AG04450 (cell line): ENCODE measurements at regions not wholly inside any gene's neighbourhood (a gene's known extent, or its start where the extent isn't known, plus 50 kb on each side); places are given as distances from the start of the nearest gene placed in this dataset.

ENCODE experiments used
- CTCF ChIA-PET: fragments of 300-600, 350-600 bp; formaldehyde crosslinking; extraction: SDS; loops from one replicate; lab custom pipeline; 2022; ENCODE audit warnings: antibody characterized with exemption, inconsistent platforms; lab: Charles Lee
- POLR2A ChIA-PET: fragments of 350-600 bp; formaldehyde crosslinking; extraction: SDS; loops from one replicate; lab custom pipeline; 2021; ENCODE audit warnings: antibody characterized with exemption, inconsistent platforms; lab: Yijun Ruan, JAX
- DNase-seq: peaks from one replicate; pipeline ENCODE4 v3.0.0-alpha.2; 2011; ENCODE audit warnings: low read depth, low spot score
- H3K27ac ChIP-seq: one replicate; pipeline ENCODE4 v1.5.1; 2012; ENCODE audit warnings: low read depth, low read length, control low read depth
- H3K27me3 ChIP-seq: one replicate; pipeline ENCODE4 v1.6.0; 2012; ENCODE audit warnings: low read length; ENCODE audit not compliant: control insufficient read depth, insufficient read depth
- H3K4me3 ChIP-seq: 2 replicates; pipeline ENCODE4 v1.5.1; 2011; ENCODE audit warnings: mild to moderate bottlenecking, low read depth, low read length, control low read depth
- H3K9me3 ChIP-seq: 2 replicates; pipeline ENCODE4 v1.5.1; 2012; ENCODE audit warnings: low read length; ENCODE audit not compliant: control insufficient read depth, insufficient read depth
- CTCF ChIP-seq: IDR thresholded peaks from 2 replicates; pipeline ENCODE4 v1.5.1; 2011; ENCODE audit warnings: low read depth, low read length, control low read depth, inconsistent platforms

- no peak for TF ChIP-seq CTCF
- Histone ChIP-seq H3K9me3 (peaks cover 58% of the 10 kb centered on the region), H3K27ac (no peak overlapping the region), H3K4me3 (no peak overlapping the region), H3K27me3 (peaks cover 9% of the 10 kb centered on the region)
- POLR2A ChIA-PET = no interaction called here
- CTCF ChIA-PET = no interaction called here
- DNase-seq = no peak
Observed at GRCh38 chr7:157470701-157471131, 133.9 kb downstream of the DNAJB6 start.

- DNase-seq = no peak
Observed at GRCh38 chr7:157471259-157472125, 134.7 kb downstream of the DNAJB6 start.

GRCh38 chr7:157472311-157473050, 135.7 kb downstream of the DNAJB6 start:
- Histone ChIP-seq H3K4me3 (no peak overlapping the region), H3K27ac (no peak overlapping the region), H3K27me3 (no peaks in the 10 kb centered on the region), H3K9me3 (peaks cover 69% of the 10 kb centered on the region)
- POLR2A ChIA-PET = no interaction called here
- CTCF ChIA-PET = no interaction called here
- DNase-seq = no peak
- TF ChIP-seq CTCF = no peak

More at GRCh38 chr7:157471259-157472125, 134.7 kb downstream of the DNAJB6 start:
- ChIA-PET CTCF (no interaction called here), POLR2A (no interaction called here)
- Histone ChIP-seq H3K4me3 (no peak overlapping the region), H3K27ac (no peak overlapping the region), H3K9me3 (peaks cover 62% of the 10 kb centered on the region), H3K27me3 (peaks cover 3% of the 10 kb centered on the region)
- no peak for TF ChIP-seq CTCF

- no peaks in the 10 kb centered on the region for H3K27me3 ChIP-seq
- DNase-seq = no peak
- H3K27ac ChIP-seq = no peak overlapping the region
- H3K9me3 ChIP-seq = peaks cover 68% of the 10 kb centered on the region
- no peak for TF ChIP-seq CTCF
- CTCF ChIA-PET = no interaction called here
- POLR2A ChIA-PET = no interaction called here
- no peak overlapping the region for H3K4me3 ChIP-seq
Observed at GRCh38 chr7:157473051-157473569, 136.3 kb downstream of the DNAJB6 start.
